ENCODE measurements at regions not wholly inside any gene's neighbourhood (a gene's known extent, or its start where the extent isn't known, plus 50 kb on each side); places are given as distances from the start of the nearest gene placed in this dataset.

- Mint-ChIP-seq H3K9me3 (no peaks in the 10 kb centered on the region), H3K27me3 (no peaks in the 10 kb centered on the region), H3K4me1 (no peaks in the 10 kb centered on the region), H3K4me3 (no peak overlapping the region), H3K36me3 (no peaks in the 10 kb centered on the region), H3K27ac (no peak overlapping the region)
- ATAC-seq: no peak
These were observed 388.5 kb upstream of the PAPPA start for GRCh38 chr9:115765060-115765459.

- Mint-ChIP-seq H3K4me3 (no peak overlapping the region), H3K36me3 (no peaks in the 10 kb centered on the region), H3K27ac (no peak overlapping the region), H3K4me1 (no peaks in the 10 kb centered on the region), H3K27me3 (no peaks in the 10 kb centered on the region), H3K9me3 (no peaks in the 10 kb centered on the region)
- no peak for ATAC-seq
These were observed 387.1 kb upstream of the PAPPA start for GRCh38 chr9:115766370-115766955.

GRCh38 chr9:115770521-115770920 lies 383.1 kb upstream of the PAPPA start:
- Mint-ChIP-seq H3K4me3 (no peak overlapping the region), H3K36me3 (no peaks in the 10 kb centered on the region), H3K27ac (no peak overlapping the region), H3K27me3 (no peaks in the 10 kb centered on the region), H3K9me3 (no peaks in the 10 kb centered on the region), H3K4me1 (no peaks in the 10 kb centered on the region)
- ATAC-seq: no peak

- no peaks in the 10 kb centered on the region for H3K4me1 Mint-ChIP-seq
- H3K27me3 Mint-ChIP-seq: no peaks in the 10 kb centered on the region
- H3K4me3 Mint-ChIP-seq: no peak overlapping the region
- H3K27ac Mint-ChIP-seq: no peak overlapping the region
- H3K36me3 Mint-ChIP-seq: no peaks in the 10 kb centered on the region
- peaks cover 4% of the 10 kb centered on the region for H3K9me3 Mint-ChIP-seq
- ATAC-seq: no peak
These were observed 377.9 kb upstream of the PAPPA start for GRCh38 chr9:115775659-115776058.

GRCh38 chr9:115777610-115778009 lies 376.0 kb upstream of the PAPPA start:
- Mint-ChIP-seq H3K4me3 (no peak overlapping the region), H3K27ac (no peak overlapping the region), H3K4me1 (no peaks in the 10 kb centered on the region), H3K27me3 (no peaks in the 10 kb centered on the region), H3K9me3 (peaks cover 6% of the 10 kb centered on the region), H3K36me3 (no peaks in the 10 kb centered on the region)
- no peak for ATAC-seq

GRCh38 chr9:115781070-115781736 lies 372.4 kb upstream of the PAPPA start:
- H3K9me3 Mint-ChIP-seq: peaks cover 8% of the 10 kb centered on the region

GRCh38 chr9:115786321-115786720 lies 367.3 kb upstream of the PAPPA start:
- H3K27ac Mint-ChIP-seq: no peak overlapping the region
- peaks cover 5% of the 10 kb centered on the region for H3K9me3 Mint-ChIP-seq
- no peak overlapping the region for H3K4me3 Mint-ChIP-seq
- no peaks in the 10 kb centered on the region for H3K4me1 Mint-ChIP-seq
- no peaks in the 10 kb centered on the region for H3K36me3 Mint-ChIP-seq
- no peaks in the 10 kb centered on the region for H3K27me3 Mint-ChIP-seq
- ATAC-seq: no peak

More at GRCh38 chr9:115781070-115781736, 372.4 kb upstream of the PAPPA start:
- H3K27ac Mint-ChIP-seq: no peak overlapping the region
- H3K4me3 Mint-ChIP-seq: no peak overlapping the region
- ATAC-seq: no peak
- no peaks in the 10 kb centered on the region for H3K36me3 Mint-ChIP-seq
- H3K4me1 Mint-ChIP-seq: no peaks in the 10 kb centered on the region
- H3K27me3 Mint-ChIP-seq: no peaks in the 10 kb centered on the region

- ATAC-seq: no peak
- no peak overlapping the region for H3K27ac Mint-ChIP-seq
- H3K4me3 Mint-ChIP-seq: no peak overlapping the region
- H3K36me3 Mint-ChIP-seq: no peaks in the 10 kb centered on the region
- no peaks in the 10 kb centered on the region for H3K27me3 Mint-ChIP-seq
- peaks cover 5% of the 10 kb centered on the region for H3K9me3 Mint-ChIP-seq
- H3K4me1 Mint-ChIP-seq: no peaks in the 10 kb centered on the region
These were observed 363.1 kb upstream of the PAPPA start for GRCh38 chr9:115790520-115790919.

- H3K4me1 Mint-ChIP-seq: no peaks in the 10 kb centered on the region
- H3K27ac Mint-ChIP-seq: no peak overlapping the region
- H3K27me3 Mint-ChIP-seq: no peaks in the 10 kb centered on the region
- ATAC-seq: no peak
- no peaks in the 10 kb centered on the region for H3K36me3 Mint-ChIP-seq
- peaks cover 5% of the 10 kb centered on the region for H3K9me3 Mint-ChIP-seq
- no peak overlapping the region for H3K4me3 Mint-ChIP-seq
These were observed 358.6 kb upstream of the PAPPA start for GRCh38 chr9:115794921-115795475.

- no peak overlapping the region for H3K27ac Mint-ChIP-seq
- no peaks in the 10 kb centered on the region for H3K36me3 Mint-ChIP-seq
- no peaks in the 10 kb centered on the region for H3K9me3 Mint-ChIP-seq
- no peak for ATAC-seq
- no peak overlapping the region for H3K4me3 Mint-ChIP-seq
- no peaks in the 10 kb centered on the region for H3K27me3 Mint-ChIP-seq
- H3K4me1 Mint-ChIP-seq: no peaks in the 10 kb centered on the region
These were observed 353.9 kb upstream of the PAPPA start for GRCh38 chr9:115799734-115800133.

- Mint-ChIP-seq H3K9me3 (no peaks in the 10 kb centered on the region), H3K27ac (no peak overlapping the region), H3K27me3 (no peaks in the 10 kb centered on the region), H3K4me3 (no peak overlapping the region), H3K36me3 (no peaks in the 10 kb centered on the region), H3K4me1 (no peaks in the 10 kb centered on the region)
- no peak for ATAC-seq
These were observed 349.4 kb upstream of the PAPPA start for GRCh38 chr9:115804206-115804605.

GRCh38 chr9:115808108-115808507 lies 345.5 kb upstream of the PAPPA start:
- Mint-ChIP-seq H3K9me3 (peaks cover 3% of the 10 kb centered on the region), H3K4me3 (no peak overlapping the region), H3K27me3 (no peaks in the 10 kb centered on the region), H3K36me3 (no peaks in the 10 kb centered on the region), H3K4me1 (no peaks in the 10 kb centered on the region), H3K27ac (no peak overlapping the region)
- ATAC-seq: no peak

- Mint-ChIP-seq H3K9me3 (peaks cover 3% of the 10 kb centered on the region), H3K4me3 (no peak overlapping the region), H3K4me1 (no peaks in the 10 kb centered on the region), H3K27me3 (no peaks in the 10 kb centered on the region), H3K36me3 (no peaks in the 10 kb centered on the region), H3K27ac (no peak overlapping the region)
- no peak for ATAC-seq
These were observed 344.9 kb upstream of the PAPPA start for GRCh38 chr9:115808695-115809094.

- Mint-ChIP-seq H3K9me3 (peaks cover 7% of the 10 kb centered on the region), H3K27ac (no peak overlapping the region), H3K4me3 (no peak overlapping the region), H3K27me3 (no peaks in the 10 kb centered on the region), H3K36me3 (no peaks in the 10 kb centered on the region), H3K4me1 (no peaks in the 10 kb centered on the region)
- ATAC-seq: no peak
These were observed 343.4 kb upstream of the PAPPA start for GRCh38 chr9:115810166-115810565.

GRCh38 chr9:115814081-115814480 lies 339.5 kb upstream of the PAPPA start:
- H3K36me3 Mint-ChIP-seq: no peaks in the 10 kb centered on the region
- no peak for ATAC-seq
- H3K4me3 Mint-ChIP-seq: no peak overlapping the region
- peaks cover 7% of the 10 kb centered on the region for H3K9me3 Mint-ChIP-seq
- no peaks in the 10 kb centered on the region for H3K27me3 Mint-ChIP-seq
- no peak overlapping the region for H3K27ac Mint-ChIP-seq
- H3K4me1 Mint-ChIP-seq: no peaks in the 10 kb centered on the region

GRCh38 chr9:115815786-115816185 lies 337.8 kb upstream of the PAPPA start:
- Mint-ChIP-seq H3K36me3 (no peaks in the 10 kb centered on the region), H3K4me3 (no peak overlapping the region), H3K9me3 (peaks cover 11% of the 10 kb centered on the region), H3K27ac (no peak overlapping the region), H3K27me3 (no peaks in the 10 kb centered on the region), H3K4me1 (no peaks in the 10 kb centered on the region)
- ATAC-seq: no peak

All from stimulated activated memory B cell treated with anti-CD40 and anti-IgM and Interleukin-4, amounts not matched to agents 10 μg/mL and 1 μg/mL and 100 μg/mL, for 72 hours (primary cell).